Neutrophil (primary cell): ENCODE measurements at regions not wholly inside any gene's neighbourhood (a gene's known extent, or its start where the extent isn't known, plus 50 kb on each side); places are given as distances from the start of the nearest gene placed in this dataset.

ENCODE experiments used
- H3K27ac ChIP-seq: fragments of 200-600 bp; sonication (generic); 2 replicates; pipeline ENCODE4 v1.5.1; 2016; ENCODE audit warnings: mild to moderate bottlenecking, moderate library complexity
- H3K27me3 ChIP-seq: fragments of 200-600 bp; sonication (generic); 2 replicates; pipeline ENCODE4 v1.6.0; 2016; ENCODE audit warnings: mild to moderate bottlenecking
- H3K36me3 ChIP-seq: fragments of 200-600 bp; sonication (generic); 2 replicates; pipeline ENCODE4 v1.5.1; 2017
- H3K4me1 ChIP-seq, 2 experiments: fragments of 200-600 bp in 1 of 2; sonication (generic) in 1 of 2; 1 replicate in 1 of 2; 2 replicates in 1 of 2; pipeline versions ENCODE4 v1.5.1 to v1.6.1; 2013 to 2016; ENCODE audit warnings: low read depth in 1 of 2, low read length in 1 of 2, mild to moderate bottlenecking in 1 of 2, moderate library complexity in 1 of 2; ENCODE audit not compliant: control insufficient read depth in 1 of 2, insufficient read depth in 1 of 2
- H3K4me3 ChIP-seq, 2 experiments: fragments of 200-600 bp in 1 of 2; sonication (generic) in 1 of 2; 1 replicate in 1 of 2; 2 replicates in 1 of 2; pipeline ENCODE4 v1.5.1; 2013 to 2016; ENCODE audit warnings: low read depth in 1 of 2, low read length in 1 of 2, mild to moderate bottlenecking in 1 of 2, moderate library complexity in 1 of 2
- H3K9me3 ChIP-seq: fragments of 200-600 bp; sonication (generic); 2 replicates; pipeline ENCODE4 v1.5.1; 2016
- TF ChIP-seq, protein P1 (sequence below): fragments of 200-600 bp; sonication (generic); IDR thresholded peaks from 2 replicates; pipeline ENCODE4 v1.5.1; 2016; ENCODE audit warnings: antibody characterized with exemption

- H3K27me3 ChIP-seq = no peaks in the 10 kb centered on the region
- H3K4me1 ChIP-seq = no peaks in the 10 kb centered on the region
- H3K36me3 ChIP-seq = no peaks in the 10 kb centered on the region
- no peak overlapping the region for H3K27ac ChIP-seq
- no peak overlapping the region for H3K4me3 ChIP-seq
- no peaks in the 10 kb centered on the region for H3K9me3 ChIP-seq
- TF ChIP-seq, protein P1, sequence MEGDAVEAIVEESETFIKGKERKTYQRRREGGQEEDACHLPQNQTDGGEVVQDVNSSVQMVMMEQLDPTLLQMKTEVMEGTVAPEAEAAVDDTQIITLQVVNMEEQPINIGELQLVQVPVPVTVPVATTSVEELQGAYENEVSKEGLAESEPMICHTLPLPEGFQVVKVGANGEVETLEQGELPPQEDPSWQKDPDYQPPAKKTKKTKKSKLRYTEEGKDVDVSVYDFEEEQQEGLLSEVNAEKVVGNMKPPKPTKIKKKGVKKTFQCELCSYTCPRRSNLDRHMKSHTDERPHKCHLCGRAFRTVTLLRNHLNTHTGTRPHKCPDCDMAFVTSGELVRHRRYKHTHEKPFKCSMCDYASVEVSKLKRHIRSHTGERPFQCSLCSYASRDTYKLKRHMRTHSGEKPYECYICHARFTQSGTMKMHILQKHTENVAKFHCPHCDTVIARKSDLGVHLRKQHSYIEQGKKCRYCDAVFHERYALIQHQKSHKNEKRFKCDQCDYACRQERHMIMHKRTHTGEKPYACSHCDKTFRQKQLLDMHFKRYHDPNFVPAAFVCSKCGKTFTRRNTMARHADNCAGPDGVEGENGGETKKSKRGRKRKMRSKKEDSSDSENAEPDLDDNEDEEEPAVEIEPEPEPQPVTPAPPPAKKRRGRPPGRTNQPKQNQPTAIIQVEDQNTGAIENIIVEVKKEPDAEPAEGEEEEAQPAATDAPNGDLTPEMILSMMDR = no peak
Measured at GRCh38 chr3:154496978-154497377, 67.0 kb upstream of the GPR149 start.

- H3K4me1 ChIP-seq = no peaks in the 10 kb centered on the region
- H3K9me3 ChIP-seq = no peaks in the 10 kb centered on the region
- H3K4me3 ChIP-seq = no peak overlapping the region
- TF ChIP-seq, protein P1 = no peak
- no peak overlapping the region for H3K27ac ChIP-seq
- no peaks in the 10 kb centered on the region for H3K27me3 ChIP-seq
- no peaks in the 10 kb centered on the region for H3K36me3 ChIP-seq
Measured at GRCh38 chr3:154496540-154496939, 66.5 kb upstream of the GPR149 start.

- TF ChIP-seq, protein P1 = no peak
- peaks cover 3 to 9% of the 10 kb centered on the region in 2 experiments for H3K4me1 ChIP-seq
- no peaks in the 10 kb centered on the region for H3K36me3 ChIP-seq
- H3K4me3 ChIP-seq = no peak overlapping the region
- no peaks in the 10 kb centered on the region for H3K9me3 ChIP-seq
- H3K27ac ChIP-seq = no peak overlapping the region
- H3K27me3 ChIP-seq = no peaks in the 10 kb centered on the region
Measured at GRCh38 chr3:154486949-154487348, 57.0 kb upstream of the GPR149 start.

- Histone ChIP-seq H3K4me3 (no peak overlapping the region), H3K27me3 (no peaks in the 10 kb centered on the region), H3K4me1 (peaks cover 3 to 9% of the 10 kb centered on the region in 2 experiments), H3K36me3 (no peaks in the 10 kb centered on the region), H3K9me3 (no peaks in the 10 kb centered on the region), H3K27ac (no peak overlapping the region)
- TF ChIP-seq, protein P1 = no peak
Measured at GRCh38 chr3:154482507-154482906, 52.5 kb upstream of the GPR149 start.

- Histone ChIP-seq H3K27ac (no peak overlapping the region), H3K36me3 (no peaks in the 10 kb centered on the region), H3K27me3 (no peaks in the 10 kb centered on the region), H3K9me3 (no peaks in the 10 kb centered on the region), H3K4me3 (no peak overlapping the region), H3K4me1 (peaks cover 0 to under 1% of the 10 kb centered on the region in 2 experiments)
- TF ChIP-seq, protein P1 = no peak
Measured at GRCh38 chr3:154480033-154480432, 50.0 kb upstream of the GPR149 start.
